ENCODE measurements at regions not wholly inside any gene's neighbourhood (a gene's known extent, or its start where the extent isn't known, plus 50 kb on each side); places are given as distances from the start of the nearest gene placed in this dataset.

DNA sequence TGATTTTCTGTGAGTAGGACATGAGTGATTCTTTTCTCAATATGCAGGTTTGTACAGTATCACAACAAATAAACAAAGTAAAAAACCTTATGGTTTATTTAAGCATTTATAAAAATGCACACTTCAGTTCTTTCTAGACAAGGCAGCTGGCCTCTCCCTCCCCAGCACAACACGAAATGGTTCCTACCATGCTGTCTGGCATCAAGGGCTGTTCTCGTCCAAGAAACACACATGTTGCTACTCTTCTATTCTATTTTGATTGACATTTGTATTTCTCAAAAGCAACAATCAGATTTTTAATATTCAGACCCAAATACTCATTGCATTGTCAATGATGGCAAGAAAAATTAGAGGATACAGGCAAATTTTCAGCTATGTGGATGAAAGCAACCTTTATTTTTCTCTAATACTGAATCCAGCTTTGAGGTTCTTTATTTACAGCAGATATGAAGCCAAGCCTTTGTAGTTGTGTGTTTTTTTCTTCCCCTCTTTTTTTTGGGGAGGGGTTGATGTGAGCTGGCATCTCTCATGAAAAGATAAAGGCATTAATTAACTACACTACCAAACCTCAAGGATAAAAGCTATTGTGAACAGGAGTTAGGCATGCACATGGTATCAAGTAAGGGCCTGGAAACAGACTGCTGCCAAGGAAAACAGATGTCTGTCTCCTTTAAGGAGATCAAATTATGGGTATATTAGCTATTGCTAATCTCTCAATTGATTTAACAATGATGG, 96.4 kb upstream of the PREP start:
- no peaks in the 10 kb centered on the region for H3K9me3 Mint-ChIP-seq
- peaks cover 6% of the 10 kb centered on the region for H3K27me3 Mint-ChIP-seq (ENCODE audit: low read depth)
- H3K4me3 Mint-ChIP-seq, result no peak overlapping the region
- no peak for ATAC-seq (replicated peaks in 1 of 2)
- H3K36me3 Mint-ChIP-seq (ENCODE audit: insufficient read depth in 2 of 2), result no peaks in the 10 kb centered on the region
- H3K4me1 Mint-ChIP-seq (ENCODE audit: low read depth), result no peaks in the 10 kb centered on the region
- no peak overlapping the region for H3K27ac Mint-ChIP-seq
- DNase-seq, result no peak

GRCh38 chr6:105497549-105497948, 94.7 kb upstream of the PREP start:
- Mint-ChIP-seq H3K27ac (no peak overlapping the region), H3K4me1 (ENCODE audit: low read depth) (peaks cover 10% of the 10 kb centered on the region), H3K36me3 (ENCODE audit: insufficient read depth in 2 of 2) (no peaks in the 10 kb centered on the region), H3K9me3 (no peaks in the 10 kb centered on the region), H3K27me3 (ENCODE audit: low read depth) (peaks cover 6% of the 10 kb centered on the region), H3K4me3 (no peak overlapping the region)
- DNase-seq (no peak), ATAC-seq (replicated peaks in 1 of 2) (no peak)

GRCh38 chr6:105495515-105495914, 92.6 kb upstream of the PREP start:
- no peaks in the 10 kb centered on the region for H3K27me3 Mint-ChIP-seq (ENCODE audit: low read depth)
- peaks cover 10% of the 10 kb centered on the region for H3K4me1 Mint-ChIP-seq (ENCODE audit: low read depth)
- no peaks in the 10 kb centered on the region for H3K36me3 Mint-ChIP-seq (ENCODE audit: insufficient read depth in 2 of 2)
- no peak for DNase-seq
- H3K4me3 Mint-ChIP-seq, result no peak overlapping the region
- H3K27ac Mint-ChIP-seq, result no peak overlapping the region
- H3K9me3 Mint-ChIP-seq, result peaks cover 0 to 2% of the 10 kb centered on the region in 2 donors
- peak in 1 of 2 donors; percentile 59 for ATAC-seq (replicated peaks in 1 of 2)

GRCh38 chr6:105494688-105495087, 91.8 kb upstream of the PREP start:
- Mint-ChIP-seq H3K4me1 (ENCODE audit: low read depth) (peaks cover 10% of the 10 kb centered on the region), H3K27me3 (ENCODE audit: low read depth) (no peaks in the 10 kb centered on the region), H3K27ac (no peak overlapping the region), H3K36me3 (ENCODE audit: insufficient read depth in 2 of 2) (no peaks in the 10 kb centered on the region), H3K4me3 (no peak overlapping the region), H3K9me3 (peaks cover 0 to 2% of the 10 kb centered on the region in 2 donors)
- DNase-seq (no peak), ATAC-seq (replicated peaks in 1 of 2) (no peak)

DNA sequence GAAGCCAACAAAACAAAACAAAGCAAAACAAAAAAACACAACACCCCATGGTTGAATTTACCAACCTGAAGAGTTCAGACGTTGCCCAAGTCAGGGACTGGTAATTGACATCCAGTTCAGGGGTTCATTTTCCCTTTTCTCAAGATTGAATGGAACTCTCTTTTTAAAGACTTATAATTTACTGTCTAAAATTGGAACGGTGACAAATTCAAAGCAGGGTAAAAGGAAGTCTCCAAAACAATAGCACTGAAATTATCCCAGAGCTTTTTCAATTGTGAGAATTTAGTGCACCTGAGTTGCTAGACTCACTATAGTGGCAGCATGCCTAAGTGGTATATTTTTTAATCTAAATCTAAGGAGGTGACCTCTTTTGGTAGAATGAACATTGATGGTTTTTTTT, 90.9 kb upstream of the PREP start:
- Mint-ChIP-seq H3K27me3 (ENCODE audit: low read depth) (no peaks in the 10 kb centered on the region), H3K27ac (peak overlapping the region; percentile 77), H3K4me3 (peak overlapping the region in 1 of 2 donors; percentile 66), H3K9me3 (peaks cover 0 to 2% of the 10 kb centered on the region in 2 donors), H3K36me3 (ENCODE audit: insufficient read depth in 2 of 2) (no peaks in the 10 kb centered on the region), H3K4me1 (ENCODE audit: low read depth) (peaks cover 10% of the 10 kb centered on the region)
- ATAC-seq (replicated peaks in 1 of 2) (no peak), DNase-seq (no peak)

DNA sequence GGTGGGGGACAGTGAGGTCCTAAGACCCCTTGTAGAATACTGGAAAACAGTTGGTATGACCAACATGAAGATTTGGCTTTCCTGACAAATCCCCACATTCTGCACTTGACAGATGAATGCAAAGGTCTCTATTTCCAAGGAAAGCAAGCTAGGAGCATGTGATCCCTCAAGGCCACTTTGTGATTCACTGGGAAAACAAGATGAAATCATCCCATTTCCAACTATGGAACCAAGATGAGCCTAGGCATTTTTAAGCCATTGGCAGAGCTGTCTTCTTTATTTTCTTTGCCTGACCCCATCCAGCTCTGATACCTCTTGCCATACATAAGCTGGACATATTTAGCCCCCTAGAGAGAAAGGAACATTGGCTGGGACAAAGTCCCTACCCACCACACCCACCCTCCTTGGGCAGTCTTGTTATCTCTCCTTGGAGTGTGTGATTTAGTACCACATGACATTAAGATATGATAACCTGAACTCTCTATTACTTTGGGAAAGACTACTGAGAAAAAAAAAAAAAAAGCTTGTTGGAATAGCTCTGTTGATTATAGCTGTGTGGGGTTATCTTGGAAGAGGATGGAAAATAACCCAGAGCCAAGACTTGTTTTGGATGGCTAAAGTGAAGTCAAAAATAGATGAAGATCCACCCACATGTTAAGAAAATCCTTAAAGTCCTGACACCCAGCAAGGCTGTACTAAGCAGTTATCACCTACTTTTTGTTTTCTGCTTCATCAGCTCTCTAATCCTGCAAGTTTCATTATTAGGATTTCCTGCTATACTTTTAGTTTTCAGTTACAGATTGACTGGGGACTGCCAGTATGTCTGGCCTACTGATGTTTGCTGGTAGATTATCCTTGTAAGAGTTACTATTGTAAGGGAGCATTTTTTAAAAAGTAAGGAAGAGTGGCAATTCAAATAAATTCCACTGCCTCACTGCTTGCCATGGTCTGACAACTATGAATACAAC, 90.1 kb upstream of the PREP start:
- DNase-seq, result no peak
- Mint-ChIP-seq H3K36me3 (ENCODE audit: insufficient read depth in 2 of 2) (no peaks in the 10 kb centered on the region), H3K9me3 (peaks cover 0 to 2% of the 10 kb centered on the region in 2 donors), H3K4me1 (ENCODE audit: low read depth) (peaks cover 10% of the 10 kb centered on the region), H3K27ac (peak overlapping the region; percentile 77), H3K27me3 (ENCODE audit: low read depth) (no peaks in the 10 kb centered on the region), H3K4me3 (peak overlapping the region in 1 of 2 donors; percentile 66)
- peak; percentile 45 to 93 for ATAC-seq (replicated peaks in 1 of 2)

DNA sequence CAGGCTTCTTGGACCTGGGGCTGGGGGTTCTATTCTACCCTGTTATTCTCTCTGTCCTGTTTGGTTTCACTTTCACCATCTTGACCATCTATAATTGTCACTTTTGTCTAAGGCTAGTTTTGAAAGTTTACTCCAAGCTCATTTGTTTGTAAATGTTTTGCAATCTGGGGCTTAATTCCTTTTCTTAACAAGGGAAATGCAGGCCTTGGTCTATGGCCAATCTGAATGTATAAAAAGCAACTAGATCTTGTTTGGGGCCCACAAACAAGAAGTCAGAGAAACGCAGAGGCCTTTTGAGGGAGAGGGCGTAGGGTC, 86.3 kb upstream of the PREP start:
- H3K4me1 Mint-ChIP-seq (ENCODE audit: low read depth), result peaks cover 36% of the 10 kb centered on the region
- H3K4me3 Mint-ChIP-seq, result no peak overlapping the region
- H3K9me3 Mint-ChIP-seq, result peaks cover 0 to 2% of the 10 kb centered on the region in 2 donors
- H3K36me3 Mint-ChIP-seq (ENCODE audit: insufficient read depth in 2 of 2), result no peaks in the 10 kb centered on the region
- DNase-seq, result no peak
- peaks cover 13% of the 10 kb centered on the region for H3K27me3 Mint-ChIP-seq (ENCODE audit: low read depth)
- no peak for ATAC-seq (replicated peaks in 1 of 2)
- no peak overlapping the region for H3K27ac Mint-ChIP-seq

DNA sequence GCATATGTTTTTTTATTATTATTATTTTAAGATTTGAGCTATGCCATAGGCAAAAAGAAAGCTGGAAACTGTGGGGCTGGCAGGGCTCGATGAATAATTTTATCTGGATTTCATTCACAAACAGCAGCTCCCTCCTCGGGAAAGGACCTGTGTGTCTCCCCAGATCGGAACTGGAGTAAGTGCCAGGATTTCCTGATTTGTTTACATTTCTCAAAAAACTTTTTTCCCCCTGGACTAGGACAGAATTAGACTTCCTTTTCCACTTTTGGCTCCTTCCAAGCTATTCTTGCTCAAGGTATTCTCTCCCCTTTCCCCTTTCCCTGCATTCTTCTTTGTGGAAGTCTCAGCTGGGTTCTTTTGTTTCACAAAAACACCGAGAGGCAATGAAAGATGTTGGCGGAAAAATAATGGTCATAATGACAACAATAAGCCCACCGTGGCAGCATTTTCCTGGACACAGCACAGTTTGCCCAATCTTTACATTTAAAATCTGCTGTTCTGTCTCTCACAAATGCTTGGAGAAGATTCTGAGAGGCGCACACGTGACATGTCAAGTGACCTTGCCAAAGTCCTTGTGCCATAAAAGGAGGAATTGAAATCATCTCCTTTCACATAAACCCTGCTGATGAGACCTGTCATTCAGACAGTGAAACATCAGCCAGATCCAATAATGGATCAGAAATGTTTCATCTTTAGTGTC, 85.8 kb upstream of the PREP start:
- DNase-seq (no peak), ATAC-seq (replicated peaks in 1 of 2) (no peak)
- Mint-ChIP-seq H3K9me3 (peaks cover 0 to 2% of the 10 kb centered on the region in 2 donors), H3K27ac (no peak overlapping the region), H3K27me3 (ENCODE audit: low read depth) (peaks cover 14% of the 10 kb centered on the region), H3K4me1 (ENCODE audit: low read depth) (peaks cover 38% of the 10 kb centered on the region), H3K4me3 (no peak overlapping the region), H3K36me3 (ENCODE audit: insufficient read depth in 2 of 2) (no peaks in the 10 kb centered on the region)

- Mint-ChIP-seq H3K27me3 (ENCODE audit: low read depth) (peaks cover 14% of the 10 kb centered on the region), H3K27ac (no peak overlapping the region), H3K4me3 (no peak overlapping the region), H3K9me3 (peaks cover 0 to under 1% of the 10 kb centered on the region in 2 donors), H3K4me1 (ENCODE audit: low read depth) (peaks cover 28% of the 10 kb centered on the region), H3K36me3 (ENCODE audit: insufficient read depth in 2 of 2) (no peaks in the 10 kb centered on the region)
- ATAC-seq (replicated peaks in 1 of 2) (no peak), DNase-seq (no peak)
Measured at GRCh38 chr6:105487040-105487790, 84.3 kb upstream of the PREP start.

DNA sequence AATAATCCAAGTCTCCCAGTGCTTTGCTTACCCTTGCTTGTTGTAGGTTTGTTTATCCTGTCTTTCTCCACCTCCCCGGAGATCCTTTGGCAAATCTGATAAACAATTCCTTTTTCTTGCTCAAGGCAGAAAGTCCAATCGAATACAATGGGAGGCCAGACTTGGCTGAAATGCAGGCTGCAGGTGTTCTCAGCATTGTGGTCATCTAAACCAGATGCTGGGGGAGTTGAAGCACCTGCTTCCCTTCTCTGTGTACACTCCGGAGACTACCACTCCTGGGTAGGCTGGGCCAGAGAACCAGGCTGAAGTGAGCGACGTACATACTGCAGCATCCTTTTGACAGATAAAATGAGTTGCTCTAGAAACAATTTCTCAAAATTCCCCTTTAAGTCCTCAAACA, 82.6 kb upstream of the PREP start:
- no peak for ATAC-seq (replicated peaks in 1 of 2)
- Mint-ChIP-seq H3K27ac (no peak overlapping the region), H3K4me1 (ENCODE audit: low read depth) (peaks cover 28% of the 10 kb centered on the region), H3K4me3 (peak overlapping the region in 1 of 2 donors; percentile 13), H3K36me3 (ENCODE audit: insufficient read depth in 2 of 2) (no peaks in the 10 kb centered on the region), H3K27me3 (ENCODE audit: low read depth) (peaks cover 14% of the 10 kb centered on the region), H3K9me3 (no peaks in the 10 kb centered on the region)
- no peak for DNase-seq

DNA sequence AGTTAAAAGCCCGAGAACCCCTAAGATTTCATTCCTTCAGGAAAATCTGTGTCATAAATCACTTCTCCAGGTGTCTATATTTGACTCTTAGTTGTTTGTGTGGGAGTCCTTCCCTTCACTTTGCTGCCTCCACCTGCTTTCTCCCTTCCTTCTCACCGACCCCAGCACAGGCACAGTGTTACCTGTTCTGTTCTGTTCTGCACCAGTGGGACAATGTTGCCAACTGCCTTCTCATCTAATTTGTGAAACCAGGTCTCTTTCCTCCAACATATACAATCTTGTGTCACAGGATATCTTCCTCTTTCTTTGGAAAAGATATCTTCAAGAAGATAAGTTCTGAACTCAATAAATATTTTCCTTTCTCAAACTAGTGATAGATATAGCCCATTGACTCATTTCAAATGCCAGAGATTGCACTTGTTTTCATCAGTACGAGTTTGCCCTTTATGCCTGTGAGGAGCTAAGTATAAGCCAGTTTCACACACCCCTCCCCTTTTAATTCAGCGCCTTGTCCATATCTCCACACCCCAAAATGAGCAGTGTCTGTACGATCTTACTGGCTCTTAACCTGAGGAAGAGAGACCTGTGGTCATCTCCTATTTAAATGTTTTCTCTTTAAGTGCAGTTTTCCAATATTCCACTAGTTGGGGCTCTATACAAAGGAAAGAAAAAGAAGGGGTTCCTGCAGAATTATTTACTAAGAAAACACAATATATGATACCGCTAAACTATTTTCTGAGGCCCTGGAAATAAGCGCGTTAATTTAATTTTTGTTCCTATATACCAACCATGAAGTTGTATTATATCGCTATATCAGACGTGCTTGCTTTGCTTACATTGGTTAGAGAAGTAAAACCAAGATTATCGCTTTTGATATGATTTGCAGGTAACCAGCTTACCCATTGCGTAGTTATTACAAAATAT, 81.6 kb upstream of the PREP start:
- Mint-ChIP-seq H3K4me3 (peak overlapping the region; percentile 3 to 80), H3K27ac (peak overlapping the region; percentile 92), H3K4me1 (ENCODE audit: low read depth) (peaks cover 28% of the 10 kb centered on the region), H3K27me3 (ENCODE audit: low read depth) (peaks cover 14% of the 10 kb centered on the region), H3K36me3 (ENCODE audit: insufficient read depth in 2 of 2) (no peaks in the 10 kb centered on the region), H3K9me3 (no peaks in the 10 kb centered on the region)
- ATAC-seq (replicated peaks in 1 of 2), result peak; percentile 79 to 84
- peak in 1 of 2 donors; percentile 36 for DNase-seq

DNA sequence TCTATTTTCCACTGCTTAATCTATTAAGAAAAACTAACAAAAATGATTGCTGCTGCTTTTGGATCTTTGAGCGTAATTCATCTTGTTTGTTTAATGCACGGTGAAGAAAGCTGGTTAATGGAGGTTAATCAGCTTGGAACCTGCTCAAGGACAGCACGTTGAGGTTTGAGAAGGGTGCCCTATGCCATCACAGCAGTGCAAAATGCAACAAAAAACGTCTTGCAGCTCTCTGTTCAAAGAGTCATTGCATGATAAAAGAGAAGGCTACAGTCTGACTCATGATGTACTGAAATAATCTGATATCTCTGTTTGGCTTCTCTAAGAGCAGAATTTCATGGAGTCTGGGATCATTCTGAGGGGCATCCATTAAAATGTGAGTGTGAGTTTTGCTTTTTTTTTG, 80.6 kb upstream of the PREP start:
- H3K9me3 Mint-ChIP-seq, result no peaks in the 10 kb centered on the region
- H3K4me3 Mint-ChIP-seq, result peak overlapping the region in 1 of 2 donors; percentile 80
- H3K27me3 Mint-ChIP-seq (ENCODE audit: low read depth), result peaks cover 17% of the 10 kb centered on the region
- peak overlapping the region; percentile 47 for H3K27ac Mint-ChIP-seq
- no peaks in the 10 kb centered on the region for H3K36me3 Mint-ChIP-seq (ENCODE audit: insufficient read depth in 2 of 2)
- DNase-seq, result no peak
- ATAC-seq (replicated peaks in 1 of 2), result peak in 1 of 2 donors; percentile 48
- H3K4me1 Mint-ChIP-seq (ENCODE audit: low read depth), result peaks cover 28% of the 10 kb centered on the region

Measured in activated T-cell treated with anti-CD3 and anti-CD28 coated beads, Interleukin-2, amount 50 U/mL, for 72 hours (primary cell).